HG03460 (cell line): ENCODE measurements at regions not wholly inside any gene's neighbourhood (a gene's known extent, or its start where the extent isn't known, plus 50 kb on each side); places are given as distances from the start of the nearest gene placed in this dataset.
"Not testable (repeated sequence)": the region's sequence is repeated elsewhere in the genome, so short reads cannot be mapped to it uniquely, and the experiment has no call there.

ENCODE experiments used
- ATAC-seq: cut with Tn5 transposase; IDR thresholded peaks from one replicate; pipeline ENCODE4 v1.9.1; 2021; ENCODE audit not compliant: unreplicated experiment

GRCh38 chr16:75836347-75837010, 110.2 kb upstream of the CPHXL start:
- no peak for ATAC-seq

- no peak for ATAC-seq
Measured at GRCh38 chr16:75837264-75837663, 111.0 kb upstream of the CPHXL start.

DNA sequence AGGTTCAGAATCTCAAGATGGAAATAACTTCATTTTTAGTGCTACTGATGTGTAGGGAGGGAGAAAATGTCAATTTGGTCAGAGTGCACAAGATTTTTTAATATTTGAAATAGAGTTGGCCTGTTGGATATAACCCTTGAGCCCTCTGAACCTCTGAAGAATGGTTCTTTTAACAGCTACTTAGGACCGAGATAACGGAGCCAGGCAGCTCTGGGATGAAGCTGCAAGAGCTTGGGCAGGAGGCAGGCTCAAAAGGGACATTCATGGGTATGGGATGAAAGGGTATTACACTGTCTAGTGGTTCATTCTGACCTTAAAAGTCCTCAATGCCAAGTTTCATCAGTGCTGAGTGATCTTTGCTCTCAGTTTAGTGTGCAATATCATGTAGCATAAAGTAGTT, 111.4 kb upstream of the CPHXL start:
- ATAC-seq = no peak

DNA sequence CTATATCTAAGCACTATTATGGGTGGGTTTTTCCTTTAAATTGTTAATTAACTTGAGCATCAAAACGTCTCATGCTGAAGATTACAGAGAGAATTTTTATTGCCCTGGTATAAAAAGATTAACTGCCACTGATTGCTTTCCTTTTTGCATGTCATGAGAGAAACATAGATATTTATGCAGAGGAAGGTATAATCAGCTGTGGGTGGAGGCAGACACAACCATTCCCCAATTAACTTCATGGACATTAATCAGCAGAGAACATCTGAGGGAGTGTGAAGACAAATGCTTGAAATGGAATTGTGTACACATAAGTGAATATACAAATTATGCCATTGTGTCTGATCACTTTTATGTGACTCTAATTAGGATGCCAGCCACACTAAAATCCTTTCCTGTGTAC, 115.2 kb upstream of the CPHXL start:
- no peak for ATAC-seq

DNA sequence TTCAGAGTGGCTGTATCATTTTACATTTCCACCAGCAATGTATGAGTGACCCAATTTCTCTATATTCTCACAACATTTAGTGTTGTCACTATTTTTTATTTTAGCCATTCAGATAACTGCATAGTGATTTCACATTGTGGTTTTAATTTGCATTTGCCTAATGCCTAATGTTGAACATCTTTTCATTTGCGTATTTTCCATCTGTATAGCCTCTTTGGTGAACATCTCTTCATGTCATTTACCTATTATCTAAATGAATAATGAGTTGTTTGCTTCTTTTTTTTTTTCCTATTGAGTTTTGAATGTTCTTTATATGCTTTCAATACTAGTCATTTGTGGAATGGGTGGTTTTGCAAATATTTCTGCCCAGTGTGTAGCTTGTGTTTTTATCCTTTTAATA, 120.9 kb upstream of the CPHXL start:
- no peak for ATAC-seq

DNA sequence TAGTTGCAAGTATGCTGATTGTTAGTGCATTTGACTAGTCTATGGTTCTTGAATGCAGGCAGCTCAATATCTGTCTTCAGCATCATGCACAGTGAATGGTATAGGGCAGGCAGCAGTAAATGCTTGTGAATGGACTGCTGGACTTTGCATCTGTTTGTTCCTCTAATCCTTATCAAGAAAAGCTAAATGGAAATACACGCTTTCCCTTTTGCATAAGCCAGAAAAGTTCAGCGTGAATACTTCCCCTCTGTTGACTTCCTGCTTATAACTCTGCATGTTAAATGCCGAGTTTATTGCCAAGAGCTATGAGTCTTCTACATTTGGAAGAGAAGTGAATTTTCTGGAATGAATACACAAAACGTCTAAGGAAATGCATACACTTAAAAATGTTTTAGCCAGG, 127.9 kb upstream of the CPHXL start:
- ATAC-seq = no peak

DNA sequence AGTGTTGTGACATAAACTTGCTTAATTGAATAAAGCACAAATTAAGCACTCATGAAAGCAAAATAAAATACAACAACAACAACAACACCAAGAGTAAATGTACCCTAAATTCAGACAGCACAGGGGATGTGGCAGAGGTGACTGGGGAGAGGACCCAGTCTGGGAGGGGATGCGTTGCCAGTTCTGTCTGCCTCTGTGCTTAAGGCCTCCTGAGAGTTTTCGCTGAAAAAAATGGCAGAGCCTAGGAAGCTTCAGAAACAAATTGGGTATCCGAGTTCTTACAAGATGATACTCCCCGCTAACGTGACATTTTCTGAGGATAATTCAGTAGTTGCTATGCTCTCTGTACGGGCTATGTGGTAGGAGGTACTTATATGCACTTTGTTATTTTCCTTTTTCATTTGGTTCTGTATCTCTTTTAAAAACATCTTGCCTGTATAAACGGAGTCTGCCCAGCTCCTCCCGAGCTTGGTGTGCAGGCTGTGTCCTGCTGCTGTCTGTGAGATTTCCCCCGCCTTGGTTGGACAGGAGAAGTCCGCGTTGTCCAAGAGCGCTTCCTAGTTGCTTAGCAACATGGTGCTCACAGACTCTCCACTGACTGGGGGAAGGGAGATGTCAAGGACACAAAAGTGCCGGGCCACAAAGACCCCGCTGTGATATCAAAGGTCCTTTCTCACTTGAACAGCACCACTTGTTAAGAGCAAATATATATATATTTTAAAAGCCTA, 134.2 kb upstream of the CPHXL start:
- ATAC-seq = no peak

DNA sequence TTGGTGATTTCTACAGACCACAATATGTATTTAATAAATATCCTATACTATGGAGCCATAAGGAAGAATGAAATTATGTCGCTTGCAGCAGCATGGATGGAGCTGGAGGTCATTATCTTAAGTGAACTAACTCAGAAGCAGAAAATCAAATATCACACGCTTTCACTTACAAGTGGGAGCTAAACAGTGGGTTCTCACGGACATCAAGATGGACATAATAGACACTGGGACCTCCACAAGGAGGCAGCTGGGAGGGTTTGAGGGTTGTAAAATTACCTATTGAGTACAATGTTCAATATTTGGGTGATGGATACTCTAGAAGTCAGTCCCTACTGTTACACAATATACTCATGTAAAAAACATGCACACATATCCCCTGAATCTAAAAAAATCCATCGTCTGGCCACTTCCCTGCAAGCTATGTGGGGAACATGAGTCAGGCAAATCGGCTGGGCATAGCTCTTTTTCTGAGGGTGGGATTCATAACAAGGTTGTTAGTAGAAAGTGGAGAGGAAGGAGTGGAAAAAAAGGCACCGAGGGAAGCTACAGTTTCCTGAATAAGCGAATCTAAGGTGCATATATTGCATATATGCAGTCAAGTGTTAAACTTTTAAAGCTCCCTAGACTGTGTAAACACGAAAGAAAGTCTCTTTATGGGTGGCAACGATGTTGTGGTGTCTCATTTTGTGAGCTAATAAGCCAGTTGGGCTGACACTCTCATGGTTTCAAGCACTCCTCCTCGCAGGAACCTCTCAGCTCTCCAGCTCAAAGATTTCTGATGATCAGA, 135.2 kb upstream of the CPHXL start:
- ATAC-seq = no peak

- ATAC-seq = no peak
Measured at GRCh38 chr16:75862098-75862386, 135.8 kb upstream of the CPHXL start.

DNA sequence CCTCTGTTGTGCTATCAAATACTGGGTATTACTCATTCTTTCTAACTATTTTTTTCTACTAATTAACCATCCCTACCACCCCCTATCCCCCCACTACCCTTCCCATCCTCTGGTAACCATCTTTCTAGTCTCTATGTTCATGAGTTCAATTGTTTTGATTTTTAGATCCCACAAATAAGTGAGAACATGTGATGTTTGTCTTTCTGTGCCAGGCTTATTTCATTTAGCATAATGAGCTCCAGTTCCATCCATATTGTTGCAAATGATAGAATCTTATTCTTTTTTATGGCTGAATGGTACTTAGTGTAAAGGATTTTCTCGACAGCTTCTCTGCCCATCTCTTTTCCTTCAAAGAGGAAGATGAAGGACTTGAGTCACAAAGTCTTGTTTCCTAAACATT, 138.0 kb upstream of the CPHXL start:
- ATAC-seq = no peak

- ATAC-seq = no peak
Measured at GRCh38 chr16:75865736-75866135, 139.4 kb upstream of the CPHXL start.

- ATAC-seq = no peak
Measured at GRCh38 chr16:75868636-75869632, 142.6 kb upstream of the CPHXL start.

- ATAC-seq = not testable (repeated sequence)
Measured at GRCh38 chr16:75881280-75881679, 155.0 kb upstream of the CPHXL start.

- no peak for ATAC-seq
Measured at GRCh38 chr16:75899163-75899562, 172.9 kb upstream of the CPHXL start.

DNA sequence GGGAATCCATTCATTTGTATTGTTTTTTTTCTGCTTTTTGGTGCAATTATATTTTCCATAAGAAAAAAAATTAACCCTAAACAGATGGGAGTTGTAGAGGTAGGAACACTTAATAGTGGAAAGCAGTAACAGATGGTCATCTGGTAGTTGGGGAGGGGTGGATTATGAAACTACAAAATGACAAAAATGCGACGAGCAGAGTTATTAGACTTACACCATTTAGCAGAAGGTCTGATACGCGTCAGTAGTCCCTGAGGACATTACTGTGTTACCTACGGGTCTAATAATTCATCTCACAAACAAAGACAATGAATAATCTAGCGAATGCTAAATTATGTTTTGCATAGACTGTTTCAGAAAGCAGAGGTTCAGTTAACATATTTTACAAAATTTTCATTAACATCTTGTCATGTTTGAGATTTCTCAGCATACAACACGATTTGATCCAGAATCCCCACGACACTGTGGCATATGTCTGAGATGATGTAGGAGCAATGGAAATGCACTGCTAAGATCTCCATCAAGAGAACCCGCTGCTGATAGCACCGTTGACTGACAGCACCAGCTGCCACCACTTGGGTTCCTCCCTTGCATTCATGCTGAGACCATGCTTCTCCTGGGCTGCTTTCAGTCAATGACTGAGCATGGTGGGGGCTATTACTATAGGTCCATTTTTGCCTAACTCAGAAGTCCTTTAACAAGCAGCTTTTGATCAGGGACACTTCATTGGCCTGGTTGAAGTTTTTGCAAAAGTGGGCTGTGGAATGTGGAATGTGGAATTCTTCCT, 182.2 kb upstream of the CPHXL start:
- no peak for ATAC-seq

GRCh38 chr16:75909746-75910145, 183.5 kb upstream of the CPHXL start:
- ATAC-seq = no peak

- ATAC-seq = no peak
Measured at GRCh38 chr16:75911896-75912295, 185.6 kb upstream of the CPHXL start.

GRCh38 chr16:75913958-75914357, 187.7 kb upstream of the CPHXL start:
- no peak for ATAC-seq

GRCh38 chr16:75916451-75916850, 190.2 kb upstream of the CPHXL start:
- no peak for ATAC-seq

DNA sequence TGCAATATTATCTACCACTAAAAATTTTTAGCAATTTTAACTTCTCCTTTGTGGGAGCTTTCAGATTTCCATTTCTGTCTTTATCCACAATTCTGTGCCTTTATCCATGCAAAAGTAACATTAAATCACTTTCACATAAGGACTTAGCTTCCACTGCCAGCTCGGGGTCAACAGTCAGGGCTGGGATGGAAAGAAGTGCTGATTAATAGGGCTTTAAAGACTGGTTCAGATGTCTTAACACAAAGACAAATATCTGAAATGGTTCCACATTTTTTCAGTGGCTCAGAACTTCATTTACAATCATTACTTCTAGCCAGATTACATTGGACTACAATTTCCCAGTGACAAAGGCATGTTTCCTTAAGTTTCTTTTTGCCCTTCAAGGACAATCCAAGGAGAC, 191.8 kb upstream of the CPHXL start:
- no peak for ATAC-seq
